Smooth muscle cell (in vitro differentiated cells): ENCODE measurements at regions not wholly inside any gene's neighbourhood (a gene's known extent, or its start where the extent isn't known, plus 50 kb on each side); places are given as distances from the start of the nearest gene placed in this dataset.

ENCODE experiments used
- DNase-seq: peaks from one replicate; lab custom pipeline; 2025; ENCODE audit not compliant: unreplicated experiment; lab: John Stamatoyannopoulos, UW
- H2AFZ ChIP-seq: fragments of 200-600 bp; sonication (generic); 2 replicates; pipeline ENCODE4 v1.6.0; 2016; ENCODE audit warnings: antibody characterized with exemption, low read depth, mild to moderate bottlenecking
- H3F3A ChIP-seq: fragments of 200-600 bp; sonication (generic); 2 replicates; pipeline ENCODE4 v1.6.0; 2017; ENCODE audit warnings: antibody characterized with exemption, low read depth
- H3K27ac ChIP-seq: fragments of 200-600 bp; sonication (generic); 2 replicates; pipeline ENCODE4 v1.5.1; 2016; ENCODE audit warnings: low read depth, mild to moderate bottlenecking
- H3K27me3 ChIP-seq: fragments of 200-600 bp; sonication (generic); 2 replicates; pipeline ENCODE4 v1.6.1; 2016; ENCODE audit warnings: low read depth, mild to moderate bottlenecking
- H3K36me3 ChIP-seq: fragments of 200-600 bp; sonication (generic); 2 replicates; pipeline ENCODE4 v1.5.1; 2016; ENCODE audit warnings: low read depth
- H3K4me1 ChIP-seq: fragments of 200-600 bp; sonication (generic); 2 replicates; pipeline ENCODE4 v1.5.1; 2016; ENCODE audit warnings: low read depth
- H3K4me2 ChIP-seq: fragments of 200-600 bp; sonication (generic); 2 replicates; pipeline ENCODE4 v1.6.0; 2016; ENCODE audit warnings: mild to moderate bottlenecking
- H3K4me3 ChIP-seq: fragments of 200-600 bp; sonication (generic); 2 replicates; pipeline ENCODE4 v1.5.1; 2016; ENCODE audit warnings: mild to moderate bottlenecking
- H3K79me2 ChIP-seq: fragments of 200-600 bp; sonication (generic); 2 replicates; pipeline ENCODE4 v1.6.0; 2016; ENCODE audit warnings: low read depth, mild to moderate bottlenecking
- H3K9ac ChIP-seq: fragments of 200-600 bp; sonication (generic); 2 replicates; pipeline ENCODE4 v1.6.0; 2016; ENCODE audit warnings: low read depth
- H3K9me3 ChIP-seq: fragments of 200-600 bp; sonication (generic); replicated peaks from 2 replicates; pipeline ENCODE4 v1.5.1; 2016; ENCODE audit warnings: low read depth
- H4K20me1 ChIP-seq: fragments of 200-600 bp; sonication (generic); 2 replicates; pipeline ENCODE4 v1.6.0; 2016; ENCODE audit warnings: low read depth
- WGBS: methylation state at CpG from one replicate; pipeline ENCODE4 v1.1.7; 2016; ENCODE audit warnings: low lambda C conversion rate; 5-methylcytosine and 5-hydroxymethylcytosine counted together
- TF ChIP-seq, protein P1 (sequence below): fragments of 200-600 bp; sonication (generic); IDR thresholded peaks from 2 replicates; pipeline ENCODE4 v1.5.1; 2017; ENCODE audit warnings: borderline replicate concordance, mild to moderate bottlenecking, antibody characterized with exemption; ENCODE audit not compliant: insufficient read depth, poor library complexity, severe bottlenecking

DNA sequence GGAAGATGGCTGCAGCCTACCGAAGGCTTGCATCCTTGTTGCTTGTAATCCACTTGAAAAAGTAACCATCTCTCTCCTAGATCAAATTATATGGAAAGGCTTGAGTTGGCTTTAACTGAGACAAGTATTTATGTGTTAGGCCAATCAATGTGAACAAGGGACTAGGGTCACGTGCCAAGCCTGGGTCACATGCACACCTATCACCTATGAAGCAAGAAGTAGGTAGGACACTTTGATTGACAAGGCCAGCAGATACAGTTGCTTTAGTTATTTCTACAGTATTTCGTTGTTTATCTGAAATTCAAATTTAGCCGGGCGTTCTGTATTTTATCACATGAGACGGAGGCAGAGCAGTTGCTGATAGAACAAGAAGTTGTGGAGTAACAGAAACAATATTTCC is 212.3 kb upstream of the OTX2 start:
- no peak for DNase-seq
- H3K4me2 ChIP-seq, result no peak overlapping the region
- 92% methylated on average over 6 of the region's 6 CpGs for WGBS

GRCh38 chr14:57018065-57018464 is 207.8 kb upstream of the OTX2 start:
- Histone ChIP-seq H3K36me3 (no peaks in the 10 kb centered on the region), H2AFZ (no peak overlapping the region), H3K79me2 (no peaks in the 10 kb centered on the region), H3K4me1 (peaks cover 8% of the 10 kb centered on the region), H3K27ac (no peak overlapping the region), H3K27me3 (no peaks in the 10 kb centered on the region), H3K9ac (no peak overlapping the region), H3K9me3 (no peaks in the 10 kb centered on the region), H4K20me1 (no peaks in the 10 kb centered on the region), H3F3A (no peaks in the 10 kb centered on the region), H3K4me2 (no peak overlapping the region), H3K4me3 (no peak overlapping the region)
- no peak for DNase-seq
- TF ChIP-seq, protein P1, sequence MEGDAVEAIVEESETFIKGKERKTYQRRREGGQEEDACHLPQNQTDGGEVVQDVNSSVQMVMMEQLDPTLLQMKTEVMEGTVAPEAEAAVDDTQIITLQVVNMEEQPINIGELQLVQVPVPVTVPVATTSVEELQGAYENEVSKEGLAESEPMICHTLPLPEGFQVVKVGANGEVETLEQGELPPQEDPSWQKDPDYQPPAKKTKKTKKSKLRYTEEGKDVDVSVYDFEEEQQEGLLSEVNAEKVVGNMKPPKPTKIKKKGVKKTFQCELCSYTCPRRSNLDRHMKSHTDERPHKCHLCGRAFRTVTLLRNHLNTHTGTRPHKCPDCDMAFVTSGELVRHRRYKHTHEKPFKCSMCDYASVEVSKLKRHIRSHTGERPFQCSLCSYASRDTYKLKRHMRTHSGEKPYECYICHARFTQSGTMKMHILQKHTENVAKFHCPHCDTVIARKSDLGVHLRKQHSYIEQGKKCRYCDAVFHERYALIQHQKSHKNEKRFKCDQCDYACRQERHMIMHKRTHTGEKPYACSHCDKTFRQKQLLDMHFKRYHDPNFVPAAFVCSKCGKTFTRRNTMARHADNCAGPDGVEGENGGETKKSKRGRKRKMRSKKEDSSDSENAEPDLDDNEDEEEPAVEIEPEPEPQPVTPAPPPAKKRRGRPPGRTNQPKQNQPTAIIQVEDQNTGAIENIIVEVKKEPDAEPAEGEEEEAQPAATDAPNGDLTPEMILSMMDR, result no peak
- 68% methylated on average over 1 of the region's 1 CpG for WGBS

More for the DNA sequence above, 212.3 kb upstream of the OTX2 start:
- H3K9me3 ChIP-seq, result no peaks in the 10 kb centered on the region
- no peaks in the 10 kb centered on the region for H3K36me3 ChIP-seq
- TF ChIP-seq, protein P1, result no peak
- H4K20me1 ChIP-seq, result no peaks in the 10 kb centered on the region
- H3K4me1 ChIP-seq, result peaks cover 8% of the 10 kb centered on the region
- no peaks in the 10 kb centered on the region for H3K79me2 ChIP-seq
- no peak overlapping the region for H2AFZ ChIP-seq
- H3K27ac ChIP-seq, result no peak overlapping the region
- no peak overlapping the region for H3K4me3 ChIP-seq
- H3K9ac ChIP-seq, result no peak overlapping the region
- no peaks in the 10 kb centered on the region for H3F3A ChIP-seq
- no peaks in the 10 kb centered on the region for H3K27me3 ChIP-seq

DNA sequence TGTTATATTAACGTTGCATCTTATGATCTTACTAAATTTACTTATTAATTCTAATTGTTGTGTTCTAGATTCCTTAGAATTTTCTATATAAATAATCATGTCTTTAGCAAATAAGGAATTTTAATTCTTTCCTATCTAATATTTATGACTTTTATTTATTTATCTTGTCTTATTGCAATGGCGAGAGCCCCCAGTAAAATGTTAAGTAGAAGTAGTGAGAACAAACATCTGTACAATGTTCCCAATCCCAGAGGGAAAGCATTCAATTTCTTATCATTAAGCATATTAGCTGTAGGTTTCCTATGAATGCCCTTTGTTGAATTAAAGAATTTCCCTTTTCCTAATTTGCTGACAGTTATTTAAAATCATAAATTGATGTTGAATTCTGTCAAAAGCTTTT is 203.7 kb upstream of the OTX2 start:
- H2AFZ ChIP-seq, result no peak overlapping the region
- H3K36me3 ChIP-seq, result no peaks in the 10 kb centered on the region
- no peak overlapping the region for H3K4me2 ChIP-seq
- 93% methylated on average over 2 of the region's 2 CpGs for WGBS
- H3K4me1 ChIP-seq, result peaks cover 10% of the 10 kb centered on the region
- DNase-seq, result no peak
- H3F3A ChIP-seq, result no peaks in the 10 kb centered on the region
- no peaks in the 10 kb centered on the region for H3K9me3 ChIP-seq
- no peaks in the 10 kb centered on the region for H3K27me3 ChIP-seq
- no peak overlapping the region for H3K9ac ChIP-seq
- TF ChIP-seq, protein P1, result no peak
- no peaks in the 10 kb centered on the region for H4K20me1 ChIP-seq
- H3K27ac ChIP-seq, result no peak overlapping the region
- H3K4me3 ChIP-seq, result no peak overlapping the region
- no peaks in the 10 kb centered on the region for H3K79me2 ChIP-seq
